K562 (cell line): ENCODE measurements at regions not wholly inside any gene's neighbourhood (a gene's known extent, or its start where the extent isn't known, plus 50 kb on each side); places are given as distances from the start of the nearest gene placed in this dataset.

ENCODE experiments used
- ATAC-seq: fragments of 200-7000 bp; cut with Tn5 transposase; 3 replicates; pipeline ENCODE4 v1.9.1; 2020; ENCODE audit warnings: moderate library complexity
- BruUV-seq: library from RNA; stranded (reverse); fragments of 400-500 nt; replicated peaks from 2 replicates; lab custom pipeline; 2021; lab: Mats Ljungman, UMichigan
- CTCF ChIA-PET: fragments of 300-600 bp; formaldehyde crosslinking; extraction: SDS; loops from one replicate; lab custom pipeline; 2021; ENCODE audit warnings: low intra/inter-chr PET ratio; lab: Yijun Ruan, JAX
- POLR2A ChIA-PET: fragments of 300-600, 350-650 bp; sonication (Branson Sonifier 250); formaldehyde crosslinking; extraction: SDS; loops from one replicate; lab custom pipeline; 2021; ENCODE audit warnings: antibody characterized with exemption, inconsistent platforms; lab: Yijun Ruan, JAX
- DNase-seq, 4 experiments: peaks; one replicate each; pipeline versions ENCODE4 v3.0.0 to v3.0.0-alpha.2; 2011 to 2018; ENCODE audit warnings: low spot score in 3 of 4, mixed read lengths in 3 of 4; ENCODE audit errors: extremely low read depth in 1 of 4
- FAIRE-seq: peaks from 2 replicates; lab custom pipeline; 2011; peaks lifted over from hg19 to GRCh38; lab: Jason Lieb, UNC
- H2AFZ ChIP-seq: 2 replicates; pipeline ENCODE4 v1.6.0; 2011; ENCODE audit warnings: low read depth, low read length, control low read depth, inconsistent platforms
- H3K27ac ChIP-seq: fragments of 200-600 bp; 3 replicates; pipeline ENCODE4 v1.8.0; 2011; ENCODE audit warnings: low read depth, mild to moderate bottlenecking, control low read depth, inconsistent platforms, low read length, moderate library complexity, mixed read lengths; ENCODE audit errors: extremely low read depth
- H3K27me3 ChIP-seq, 2 experiments: fragments of 300-600 bp in 1 of 2; 2 replicates in 1 of 2; 3 replicates in 1 of 2; pipeline versions ENCODE4 v1.6.0 to v1.8.0; 2011; ENCODE audit warnings: inconsistent platforms in 2 of 2, low read length in 2 of 2, mild to moderate bottlenecking in 1 of 2, mixed read lengths in 1 of 2, moderate library complexity in 1 of 2; ENCODE audit not compliant: control insufficient read depth in 2 of 2, insufficient read depth in 2 of 2
- H3K36me3 ChIP-seq: fragments of 300-600 bp; 3 replicates; pipeline ENCODE4 v1.8.0; 2011; ENCODE audit warnings: mild to moderate bottlenecking, low read length, inconsistent platforms; ENCODE audit not compliant: control insufficient read depth, insufficient read depth
- H3K4me1 ChIP-seq, 2 experiments: fragments of 200-600 bp in 1 of 2; replicated peaks in 1 of 2; 2 replicates in 1 of 2; 3 replicates in 1 of 2; pipeline versions ENCODE4 v1.5.1 to v1.8.0; 2011; ENCODE audit warnings: inconsistent platforms in 2 of 2, low read length in 2 of 2, mild to moderate bottlenecking in 1 of 2, mixed read lengths in 1 of 2, moderate library complexity in 1 of 2; ENCODE audit not compliant: control insufficient read depth in 2 of 2, insufficient read depth in 2 of 2
- H3K4me2 ChIP-seq: 2 replicates; pipeline ENCODE4 v1.6.1; 2011; ENCODE audit warnings: low read length, control low read depth, inconsistent platforms, mixed read lengths; ENCODE audit not compliant: insufficient read depth
- H3K4me3 ChIP-seq: fragments of 200-600 bp; sonication (generic), shearing (Covaris generic); 2 replicates; pipeline ENCODE4 v1.5.1; 2016; ENCODE audit warnings: control low read depth, inconsistent platforms
- H3K79me2 ChIP-seq: fragments of 200-600 bp; 3 replicates; pipeline ENCODE4 v1.8.0; 2011; ENCODE audit warnings: low read length, inconsistent platforms; ENCODE audit not compliant: control insufficient read depth, insufficient read depth
- H3K9ac ChIP-seq, 2 experiments: 2 replicates each; pipeline versions ENCODE4 v1.6.0 to v1.6.1; 2011; ENCODE audit warnings: low read depth in 2 of 2, low read length in 2 of 2, control low read depth in 1 of 2, inconsistent platforms in 1 of 2, mild to moderate bottlenecking in 1 of 2, mixed read lengths in 1 of 2; ENCODE audit not compliant: insufficient read depth in 1 of 2
- H3K9me1 ChIP-seq: one replicate; pipeline ENCODE4 v1.6.0; 2011; ENCODE audit warnings: inconsistent platforms, mild to moderate bottlenecking, low read length, moderate library complexity; ENCODE audit not compliant: control insufficient read depth, insufficient read depth
- H3K9me3 ChIP-seq: replicated peaks from 2 replicates; pipeline ENCODE4 v1.5.1; 2011; ENCODE audit warnings: low read depth, low read length, inconsistent platforms; ENCODE audit not compliant: control insufficient read depth, insufficient read depth
- H4K20me1 ChIP-seq: replicated peaks from 2 replicates; pipeline ENCODE4 v1.6.1; 2011; ENCODE audit warnings: low read length, inconsistent platforms, mixed read lengths; ENCODE audit not compliant: control insufficient read depth, insufficient read depth
- MTA1 ChIP-seq: fragments of 450-650 bp; IDR thresholded peaks from 2 replicates; pipeline ENCODE4 v1.6.1; 2017; ENCODE audit warnings: borderline replicate concordance
- NFRKB ChIP-seq: fragments of 450-650 bp; IDR thresholded peaks from 2 replicates; pipeline ENCODE4 v1.6.1; 2016; ENCODE audit warnings: low read depth
- OTX1 ChIP-seq: fragments of 450-650 bp; formaldehyde crosslinking; IDR thresholded peaks from 2 replicates; pipeline ENCODE4 v1.4.0; 2022; ENCODE audit warnings: mild to moderate bottlenecking
- RBBP5 ChIP-seq: fragments of 200-600 bp; sonication (generic); IDR thresholded peaks from 2 replicates; pipeline ENCODE4 v1.6.1; 2012; ENCODE audit warnings: borderline replicate concordance, mild to moderate bottlenecking, low read length, control low read depth, inconsistent platforms; ENCODE audit not compliant: insufficient read depth, poor library complexity, severe bottlenecking
- SRSF7 ChIP-seq: fragments of 200-400 bp; formaldehyde crosslinking; optimal IDR thresholded peaks from 2 replicates; pipeline ENCODE3; 2017; ENCODE audit warnings: mild to moderate bottlenecking, low read depth, low read length
- WGBS: fragments of 100-300 bp; shearing (Covaris generic); methylation state at CpG from one replicate; pipeline ENCODE4 v1.1.6; 2016; ENCODE audit warnings: low coverage, mixed read lengths; ENCODE audit not compliant: insufficient coverage; ENCODE audit errors: missing lambda C conversion rate; 5-methylcytosine and 5-hydroxymethylcytosine counted together
- in situ Hi-C: fragments of 300-500 bp; cut with MboI; formaldehyde crosslinking; loops from 4 replicates; pipeline ENCODE4 v1.15.0; 2018; ENCODE audit warnings: inconsistent platforms, mixed read lengths
- intact Hi-C: fragments of 100-400 bp; cut with micrococcal nuclease; formaldehyde crosslinking; loops from 2 replicates; pipeline ENCODE4 v1.14.2; 2022
- TF ChIP-seq, protein P1 (sequence below): fragments of 250-450 bp; sonication (Bioruptor Pico); IDR thresholded peaks from 2 replicates; pipeline ENCODE4 v1.8.0; 2022; ENCODE audit warnings: inconsistent platforms
- TF ChIP-seq, protein P2 (sequence below): fragments of 450-650 bp; IDR thresholded peaks from 2 replicates; pipeline ENCODE4 v1.6.1; 2018; ENCODE audit warnings: mild to moderate bottlenecking, low read depth; ENCODE audit not compliant: partially characterized antibody

DNA sequence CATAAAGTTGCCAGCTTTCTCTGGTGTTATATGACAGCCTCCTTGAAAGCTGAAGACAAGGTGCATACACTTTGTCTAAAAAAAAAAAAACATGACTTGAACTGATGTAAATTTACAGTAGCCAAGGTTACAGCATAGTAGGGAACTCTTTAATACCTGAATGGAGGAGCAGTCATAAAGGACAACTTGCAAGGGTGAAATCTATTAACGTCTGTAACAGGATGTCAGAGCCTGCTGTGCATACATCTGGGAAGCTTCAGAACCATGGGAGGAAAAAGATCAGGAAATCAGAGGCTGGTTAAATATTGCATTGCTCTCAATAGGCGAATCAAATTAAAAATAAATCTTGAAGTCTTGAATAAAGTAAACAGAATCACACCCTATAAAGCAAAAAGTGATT lies 484.0 kb upstream of the CTSO start:
- Histone ChIP-seq H3K27me3 (no peaks in the 10 kb centered on the region), H3K9me3 (no peaks in the 10 kb centered on the region; the same call in 1 of the 2 replicates), H3K4me3 (no peak overlapping the region), H3K4me2 (no peak overlapping the region), H3K36me3 (no peaks in the 10 kb centered on the region), H3K9me1 (no peaks in the 10 kb centered on the region), H4K20me1 (no peaks in the 10 kb centered on the region), H3K4me1 (no peaks in the 10 kb centered on the region), H2AFZ (no peak overlapping the region), H3K27ac (no peak overlapping the region), H3K79me2 (no peaks in the 10 kb centered on the region), H3K9ac (no peak overlapping the region)
- no peak for TF ChIP-seq RBBP5
- TF ChIP-seq OTX1 (CRISPR knock-in tag): no peak
- TF ChIP-seq, protein P1, sequence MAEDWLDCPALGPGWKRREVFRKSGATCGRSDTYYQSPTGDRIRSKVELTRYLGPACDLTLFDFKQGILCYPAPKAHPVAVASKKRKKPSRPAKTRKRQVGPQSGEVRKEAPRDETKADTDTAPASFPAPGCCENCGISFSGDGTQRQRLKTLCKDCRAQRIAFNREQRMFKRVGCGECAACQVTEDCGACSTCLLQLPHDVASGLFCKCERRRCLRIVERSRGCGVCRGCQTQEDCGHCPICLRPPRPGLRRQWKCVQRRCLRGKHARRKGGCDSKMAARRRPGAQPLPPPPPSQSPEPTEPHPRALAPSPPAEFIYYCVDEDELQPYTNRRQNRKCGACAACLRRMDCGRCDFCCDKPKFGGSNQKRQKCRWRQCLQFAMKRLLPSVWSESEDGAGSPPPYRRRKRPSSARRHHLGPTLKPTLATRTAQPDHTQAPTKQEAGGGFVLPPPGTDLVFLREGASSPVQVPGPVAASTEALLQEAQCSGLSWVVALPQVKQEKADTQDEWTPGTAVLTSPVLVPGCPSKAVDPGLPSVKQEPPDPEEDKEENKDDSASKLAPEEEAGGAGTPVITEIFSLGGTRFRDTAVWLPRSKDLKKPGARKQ (CRISPR knock-in tag): no peak
- TF ChIP-seq, protein P2, sequence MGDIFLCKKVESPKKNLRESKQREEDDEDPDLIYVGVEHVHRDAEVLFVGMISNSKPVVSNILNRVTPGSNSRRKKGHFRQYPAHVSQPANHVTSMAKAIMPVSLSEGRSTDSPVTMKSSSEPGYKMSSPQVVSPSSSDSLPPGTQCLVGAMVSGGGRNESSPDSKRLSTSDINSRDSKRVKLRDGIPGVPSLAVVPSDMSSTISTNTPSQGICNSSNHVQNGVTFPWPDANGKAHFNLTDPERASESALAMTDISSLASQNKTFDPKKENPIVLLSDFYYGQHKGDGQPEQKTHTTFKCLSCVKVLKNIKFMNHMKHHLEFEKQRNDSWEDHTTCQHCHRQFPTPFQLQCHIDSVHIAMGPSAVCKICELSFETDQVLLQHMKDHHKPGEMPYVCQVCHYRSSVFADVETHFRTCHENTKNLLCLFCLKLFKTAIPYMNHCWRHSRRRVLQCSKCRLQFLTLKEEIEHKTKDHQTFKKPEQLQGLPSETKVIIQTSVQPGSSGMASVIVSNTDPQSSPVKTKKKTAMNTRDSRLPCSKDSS: no peak
- no peak for TF ChIP-seq MTA1
- TF ChIP-seq NFRKB: no peak
- TF ChIP-seq SRSF7: no peak
- ChIA-PET CTCF (interaction anchor here (0.6 kb wide), 1 partner anchor 656 kb away, joined by 5 read pairs; no protein-coding TSS in a partner anchor), POLR2A (no interaction called here)
- ATAC-seq (no peak), FAIRE-seq (no peak), DNase-seq (no peak)
- no TSS peak for BruUV-seq
- intact Hi-C loops (no loop called here), in situ Hi-C loops (no loop called here)
- 0% methylated on average over 2 of the region's 2 CpGs for WGBS
